ENCODE measurements at regions not wholly inside any gene's neighbourhood (a gene's known extent, or its start where the extent isn't known, plus 50 kb on each side); places are given as distances from the start of the nearest gene placed in this dataset.
A peak's percentile ranks its signal among the peaks of the same experiment; 100 is the strongest.

DNA sequence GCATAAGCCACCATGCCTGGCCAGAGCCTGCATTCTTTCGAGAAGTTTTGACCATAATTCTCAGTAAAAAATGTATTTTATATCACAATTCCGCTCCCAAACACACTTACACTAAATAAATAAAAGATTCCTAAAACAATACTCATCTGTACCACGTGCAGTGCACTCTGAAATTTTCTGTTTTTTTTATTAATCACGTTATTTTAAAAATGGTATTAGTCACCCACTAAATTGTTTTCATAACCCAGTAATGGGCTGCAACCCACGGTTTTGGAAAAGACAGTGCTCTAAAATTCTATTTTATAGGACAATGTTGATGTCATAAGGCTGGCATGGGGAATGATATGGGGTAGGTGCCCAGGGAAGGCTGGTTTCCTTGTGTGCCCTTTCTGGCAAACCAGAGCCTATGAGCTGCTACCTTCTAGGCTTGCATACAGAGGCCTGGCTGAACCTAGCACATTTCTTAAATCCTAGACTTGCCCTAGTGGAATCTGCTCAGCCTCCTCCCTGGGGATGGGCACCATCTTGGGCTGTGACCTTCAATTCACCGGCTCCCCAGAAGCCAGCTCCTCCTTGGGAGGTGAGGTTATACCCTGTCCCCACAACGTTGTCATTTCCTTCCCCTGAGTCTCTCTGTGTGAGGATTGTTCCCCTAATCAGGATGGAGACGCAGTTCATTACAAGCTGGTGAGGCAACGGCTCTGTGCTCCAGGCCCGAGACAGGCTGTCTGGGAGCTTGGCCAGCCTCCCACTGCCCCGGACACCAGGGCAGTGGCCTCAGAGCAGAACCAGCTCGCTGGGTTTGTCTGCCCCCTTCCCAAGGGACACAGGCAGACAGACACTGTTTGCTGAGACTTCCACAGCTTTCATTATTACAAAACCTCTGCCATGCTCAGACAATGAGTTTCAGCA lies 116.5 kb upstream of the NAV2 start:
- Histone ChIP-seq H3K4me3 (no peak overlapping the region), H3K9me3 (no peaks in the 10 kb centered on the region), H3K4me1 (peaks cover 4 to 20% (median 12%) of the 10 kb centered on the region in 3 donors), H3K36me3 (no peaks in the 10 kb centered on the region), H3K27me3 (no peaks in the 10 kb centered on the region), H3K27ac (peak overlapping the region; percentile 77 to 84 (median 78))
- WGBS, 2 donors (ENCODE audit: low coverage in 1 of 2): 21 to 36% methylated on average over 6 to 10 of the region's 12 CpGs
- peak; percentile 73 for ATAC-seq
- TF ChIP-seq POLR2A (IDR thresholded peaks at IDR 0.05): no peak
- TF ChIP-seq, protein P1, sequence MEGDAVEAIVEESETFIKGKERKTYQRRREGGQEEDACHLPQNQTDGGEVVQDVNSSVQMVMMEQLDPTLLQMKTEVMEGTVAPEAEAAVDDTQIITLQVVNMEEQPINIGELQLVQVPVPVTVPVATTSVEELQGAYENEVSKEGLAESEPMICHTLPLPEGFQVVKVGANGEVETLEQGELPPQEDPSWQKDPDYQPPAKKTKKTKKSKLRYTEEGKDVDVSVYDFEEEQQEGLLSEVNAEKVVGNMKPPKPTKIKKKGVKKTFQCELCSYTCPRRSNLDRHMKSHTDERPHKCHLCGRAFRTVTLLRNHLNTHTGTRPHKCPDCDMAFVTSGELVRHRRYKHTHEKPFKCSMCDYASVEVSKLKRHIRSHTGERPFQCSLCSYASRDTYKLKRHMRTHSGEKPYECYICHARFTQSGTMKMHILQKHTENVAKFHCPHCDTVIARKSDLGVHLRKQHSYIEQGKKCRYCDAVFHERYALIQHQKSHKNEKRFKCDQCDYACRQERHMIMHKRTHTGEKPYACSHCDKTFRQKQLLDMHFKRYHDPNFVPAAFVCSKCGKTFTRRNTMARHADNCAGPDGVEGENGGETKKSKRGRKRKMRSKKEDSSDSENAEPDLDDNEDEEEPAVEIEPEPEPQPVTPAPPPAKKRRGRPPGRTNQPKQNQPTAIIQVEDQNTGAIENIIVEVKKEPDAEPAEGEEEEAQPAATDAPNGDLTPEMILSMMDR (IDR thresholded peaks at IDR 0.05): peak in 1 of 4 experiments; percentile 2
- TF ChIP-seq POLR2AphosphoS5 (IDR thresholded peaks at IDR 0.05): peak; percentile 41
- TF ChIP-seq EP300 (IDR thresholded peaks at IDR 0.05): no peak

DNA sequence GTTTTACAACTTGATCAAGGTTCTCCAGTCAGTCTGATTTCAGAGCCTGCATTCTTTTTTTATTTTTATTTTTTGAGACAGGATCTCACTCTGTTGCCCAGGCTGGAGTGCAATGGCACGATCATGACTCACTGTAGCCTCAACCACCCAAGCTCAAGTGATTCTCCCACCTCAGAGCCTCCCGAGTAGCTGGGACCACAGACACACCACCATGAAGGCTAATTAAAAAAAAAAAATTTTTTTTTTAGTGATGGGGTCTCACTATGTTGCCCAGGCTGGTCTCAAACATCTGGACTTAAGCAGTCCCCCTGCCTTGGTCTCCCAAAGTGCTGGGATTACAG lies 117.2 kb upstream of the NAV2 start:
- Histone ChIP-seq H3K4me3 (no peak overlapping the region), H3K27me3 (no peaks in the 10 kb centered on the region), H3K9me3 (no peaks in the 10 kb centered on the region), H3K4me1 (peaks cover 4 to 20% (median 12%) of the 10 kb centered on the region in 3 donors), H3K36me3 (no peaks in the 10 kb centered on the region), H3K27ac (peak overlapping the region in 3 of 4 donors; percentile 77 to 79 (median 78))
- no peak for ATAC-seq
- 74% methylated on average over 2 of the region's 2 CpGs; no CpG with 5 or more reads in 1 of the 2 donors for WGBS, 2 donors (ENCODE audit: low coverage in 1 of 2)
- TF ChIP-seq, protein P1 (IDR thresholded peaks at IDR 0.05): no peak
- TF ChIP-seq POLR2A (IDR thresholded peaks at IDR 0.05) (no peak), EP300 (IDR thresholded peaks at IDR 0.05) (no peak)

DNA sequence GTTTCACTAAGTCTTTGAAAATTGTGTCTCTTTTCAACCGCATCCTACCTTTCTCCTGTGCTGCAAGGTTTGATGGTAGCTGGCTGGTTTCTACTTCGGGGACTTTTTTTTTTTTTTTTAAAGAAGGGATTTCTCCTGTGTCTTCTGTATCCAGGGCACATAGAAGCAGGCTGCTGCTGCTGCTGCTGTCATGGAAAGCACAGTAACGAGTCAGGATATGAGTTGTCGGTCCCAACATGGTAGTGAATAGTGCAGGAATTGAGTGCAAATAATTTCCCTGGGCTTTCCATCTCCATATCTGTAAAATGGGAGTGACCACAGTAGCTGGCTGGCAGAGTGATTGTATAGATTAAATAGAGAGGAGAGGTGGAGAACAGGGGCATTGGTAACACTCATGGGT lies 118.3 kb upstream of the NAV2 start:
- WGBS, 2 donors (ENCODE audit: low coverage in 1 of 2): 90 to 91% methylated on average over 2 to 4 of the region's 4 CpGs
- no peaks in the 10 kb centered on the region for H3K36me3 ChIP-seq
- H3K9me3 ChIP-seq: no peaks in the 10 kb centered on the region

DNA sequence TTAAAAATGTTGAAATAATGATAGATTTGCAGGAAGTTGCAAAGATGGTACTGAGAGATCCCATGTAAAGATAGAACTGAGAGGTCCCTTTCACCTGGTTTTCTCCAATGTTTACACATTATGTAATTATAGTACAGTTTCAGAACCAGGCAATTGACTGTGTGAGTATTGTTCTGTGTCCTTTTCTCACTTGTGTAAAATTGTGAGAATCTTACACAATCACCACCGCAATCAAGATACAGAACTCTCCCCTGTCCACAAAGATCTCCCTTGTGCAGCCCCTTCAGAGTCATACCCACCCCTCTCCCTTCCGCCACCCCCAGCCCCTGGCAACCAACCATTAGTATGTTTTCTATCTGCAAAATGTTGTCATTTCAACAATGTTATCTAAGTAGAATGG lies 119.8 kb upstream of the NAV2 start:
- no peak for ATAC-seq
- H3K4me3 ChIP-seq: no peak overlapping the region
- no peak for TF ChIP-seq POLR2A (IDR thresholded peaks at IDR 0.05)
- WGBS, 2 donors (ENCODE audit: low coverage in 1 of 2): 89 to 91% methylated on average over 1 to 2 of the region's 2 CpGs
- H3K9me3 ChIP-seq: no peaks in the 10 kb centered on the region
- no peaks in the 10 kb centered on the region for H3K27me3 ChIP-seq
- peaks cover 4 to 20% (median 12%) of the 10 kb centered on the region in 3 donors for H3K4me1 ChIP-seq
- no peak overlapping the region for H3K27ac ChIP-seq
- H3K36me3 ChIP-seq: no peaks in the 10 kb centered on the region

More for the DNA sequence above, 118.3 kb upstream of the NAV2 start:
- Histone ChIP-seq H3K4me3 (no peak overlapping the region), H3K27ac (no peak overlapping the region), H3K4me1 (peaks cover 4 to 20% (median 12%) of the 10 kb centered on the region in 3 donors), H3K27me3 (no peaks in the 10 kb centered on the region)
- TF ChIP-seq, protein P1 (IDR thresholded peaks at IDR 0.05): no peak
- no peak for TF ChIP-seq POLR2AphosphoS5 (IDR thresholded peaks at IDR 0.05)
- no peak for TF ChIP-seq POLR2A (IDR thresholded peaks at IDR 0.05)
- TF ChIP-seq EP300 (IDR thresholded peaks at IDR 0.05): no peak
- no peak for ATAC-seq

DNA sequence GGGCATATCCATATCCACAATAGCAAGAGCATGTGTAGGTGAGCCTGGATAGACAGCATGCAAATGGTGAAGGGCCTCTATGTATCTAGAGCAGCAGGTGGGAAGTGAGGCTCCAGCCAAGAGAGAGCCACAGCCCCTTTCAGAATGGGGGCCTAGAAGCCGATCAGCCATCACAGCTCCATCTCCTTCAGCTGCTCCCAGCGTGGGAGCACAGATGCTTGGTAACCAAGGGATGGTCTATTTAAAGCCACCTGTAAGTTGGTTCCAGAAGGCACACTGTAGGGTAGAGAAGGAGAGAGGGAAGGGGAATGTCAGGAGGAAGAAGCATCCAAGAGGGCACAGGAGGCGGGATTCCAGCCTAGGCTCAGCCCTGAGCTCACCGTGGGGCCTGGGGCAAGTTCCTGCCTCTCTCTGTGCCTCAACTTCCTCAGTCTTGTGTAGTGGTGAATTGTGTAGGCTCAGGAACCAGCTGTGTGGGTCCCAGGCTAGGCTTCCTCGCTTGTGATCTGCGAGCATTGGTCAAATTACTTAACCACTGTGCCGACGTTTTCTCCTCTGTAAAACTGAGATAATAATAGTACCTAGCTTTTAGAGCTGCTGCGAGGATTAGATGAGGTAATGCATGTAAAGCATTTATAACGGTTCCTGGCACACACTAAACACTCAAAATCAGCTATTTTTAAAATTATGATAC lies 122.9 kb upstream of the NAV2 start:
- no peaks in the 10 kb centered on the region for H3K27me3 ChIP-seq
- H3K4me1 ChIP-seq: no peaks in the 10 kb centered on the region
- no peaks in the 10 kb centered on the region for H3K9me3 ChIP-seq
- H3K4me3 ChIP-seq: no peak overlapping the region
- WGBS, 2 donors (ENCODE audit: low coverage in 1 of 2): 36 to 85% methylated on average over 5 to 6 of the region's 10 CpGs
- no peak overlapping the region for H3K27ac ChIP-seq
- TF ChIP-seq, protein P1 (IDR thresholded peaks at IDR 0.05): no peak
- TF ChIP-seq EP300 (IDR thresholded peaks at IDR 0.05): no peak
- no peak for TF ChIP-seq POLR2A (IDR thresholded peaks at IDR 0.05)
- TF ChIP-seq POLR2AphosphoS5 (IDR thresholded peaks at IDR 0.05): no peak
- H3K36me3 ChIP-seq: no peaks in the 10 kb centered on the region
- ATAC-seq: no peak

All from gastroesophageal sphincter (tissue), 4 donors.